ENCODE measurements at regions not wholly inside any gene's neighbourhood (a gene's known extent, or its start where the extent isn't known, plus 50 kb on each side); places are given as distances from the start of the nearest gene placed in this dataset.

GRCh38 chr6:4585682-4586468, 190.3 kb upstream of the CDYL start:
- Mint-ChIP-seq H3K4me1 (ENCODE audit: low read depth) (peaks cover 52% of the 10 kb centered on the region), H3K27ac (ENCODE audit: unreplicated experiment) (no peak overlapping the region), H3K9me3 (ENCODE audit: low read depth) (peaks cover 11% of the 10 kb centered on the region), H3K27me3 (ENCODE audit: low read depth) (no peaks in the 10 kb centered on the region), H3K36me3 (ENCODE audit: low read depth) (peaks cover 4% of the 10 kb centered on the region), H3K4me3 (ENCODE audit: unreplicated experiment) (no peak overlapping the region)
- TF ChIP-seq, protein P1, sequence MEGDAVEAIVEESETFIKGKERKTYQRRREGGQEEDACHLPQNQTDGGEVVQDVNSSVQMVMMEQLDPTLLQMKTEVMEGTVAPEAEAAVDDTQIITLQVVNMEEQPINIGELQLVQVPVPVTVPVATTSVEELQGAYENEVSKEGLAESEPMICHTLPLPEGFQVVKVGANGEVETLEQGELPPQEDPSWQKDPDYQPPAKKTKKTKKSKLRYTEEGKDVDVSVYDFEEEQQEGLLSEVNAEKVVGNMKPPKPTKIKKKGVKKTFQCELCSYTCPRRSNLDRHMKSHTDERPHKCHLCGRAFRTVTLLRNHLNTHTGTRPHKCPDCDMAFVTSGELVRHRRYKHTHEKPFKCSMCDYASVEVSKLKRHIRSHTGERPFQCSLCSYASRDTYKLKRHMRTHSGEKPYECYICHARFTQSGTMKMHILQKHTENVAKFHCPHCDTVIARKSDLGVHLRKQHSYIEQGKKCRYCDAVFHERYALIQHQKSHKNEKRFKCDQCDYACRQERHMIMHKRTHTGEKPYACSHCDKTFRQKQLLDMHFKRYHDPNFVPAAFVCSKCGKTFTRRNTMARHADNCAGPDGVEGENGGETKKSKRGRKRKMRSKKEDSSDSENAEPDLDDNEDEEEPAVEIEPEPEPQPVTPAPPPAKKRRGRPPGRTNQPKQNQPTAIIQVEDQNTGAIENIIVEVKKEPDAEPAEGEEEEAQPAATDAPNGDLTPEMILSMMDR (IDR thresholded peaks at IDR 0.05) = no peak
- DNase-seq (ENCODE audit: low spot score) = no peak

- H3K27ac Mint-ChIP-seq (ENCODE audit: unreplicated experiment) = no peak overlapping the region
- TF ChIP-seq, protein P1 (IDR thresholded peaks at IDR 0.05) = no peak
- no peaks in the 10 kb centered on the region for H3K27me3 Mint-ChIP-seq (ENCODE audit: low read depth)
- H3K36me3 Mint-ChIP-seq (ENCODE audit: low read depth) = peaks cover 7% of the 10 kb centered on the region
- peaks cover 11% of the 10 kb centered on the region for H3K9me3 Mint-ChIP-seq (ENCODE audit: low read depth)
- peaks cover 57% of the 10 kb centered on the region for H3K4me1 Mint-ChIP-seq (ENCODE audit: low read depth)
- H3K4me3 Mint-ChIP-seq (ENCODE audit: unreplicated experiment) = no peak overlapping the region
- no peak for DNase-seq (ENCODE audit: low spot score)
Observed at GRCh38 chr6:4584801-4585200, 191.4 kb upstream of the CDYL start.

DNA sequence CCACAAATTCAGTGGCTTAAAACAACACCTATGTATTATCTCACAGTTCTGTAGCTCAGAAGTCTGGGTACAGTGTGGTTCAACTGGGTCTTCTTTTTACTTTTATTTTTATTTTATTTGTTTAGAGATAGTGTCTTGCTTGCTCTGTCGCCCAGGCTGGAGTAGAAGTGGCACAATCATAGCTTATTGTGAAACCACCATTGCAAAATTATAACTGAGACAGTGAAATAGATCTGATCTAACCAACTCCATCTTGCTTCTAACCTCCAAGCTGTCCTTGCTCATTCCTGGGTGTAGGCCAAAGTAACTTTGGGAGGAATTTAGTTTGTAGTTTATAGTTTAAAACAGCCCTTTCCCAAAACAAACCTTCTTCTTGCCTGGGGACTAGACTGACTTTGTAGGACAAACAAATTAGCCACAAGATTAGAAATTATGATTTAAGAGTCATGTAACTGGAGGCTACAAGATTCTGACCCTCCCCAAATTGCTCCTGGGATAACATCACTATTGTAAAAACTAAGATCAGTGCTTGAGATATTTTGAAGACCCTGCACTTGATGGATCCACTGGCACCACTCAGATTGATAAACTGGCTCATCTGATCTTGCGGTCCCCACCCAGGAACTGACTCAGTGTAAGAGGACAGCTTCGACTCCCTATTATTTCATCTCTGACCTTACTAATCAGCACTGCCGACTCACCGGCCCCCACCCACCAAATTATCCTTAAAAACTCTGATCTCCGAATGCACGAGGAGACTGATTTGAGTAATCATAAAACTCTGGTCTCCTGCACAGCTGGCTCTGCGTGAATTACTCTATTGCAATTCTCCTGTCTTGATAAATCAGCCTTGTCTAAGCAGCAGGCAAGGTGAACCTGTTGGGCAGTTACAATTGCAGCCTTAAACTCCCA, 193.4 kb upstream of the CDYL start:
- Mint-ChIP-seq H3K27me3 (ENCODE audit: low read depth) (no peaks in the 10 kb centered on the region), H3K36me3 (ENCODE audit: low read depth) (peaks cover 10% of the 10 kb centered on the region)

DNA sequence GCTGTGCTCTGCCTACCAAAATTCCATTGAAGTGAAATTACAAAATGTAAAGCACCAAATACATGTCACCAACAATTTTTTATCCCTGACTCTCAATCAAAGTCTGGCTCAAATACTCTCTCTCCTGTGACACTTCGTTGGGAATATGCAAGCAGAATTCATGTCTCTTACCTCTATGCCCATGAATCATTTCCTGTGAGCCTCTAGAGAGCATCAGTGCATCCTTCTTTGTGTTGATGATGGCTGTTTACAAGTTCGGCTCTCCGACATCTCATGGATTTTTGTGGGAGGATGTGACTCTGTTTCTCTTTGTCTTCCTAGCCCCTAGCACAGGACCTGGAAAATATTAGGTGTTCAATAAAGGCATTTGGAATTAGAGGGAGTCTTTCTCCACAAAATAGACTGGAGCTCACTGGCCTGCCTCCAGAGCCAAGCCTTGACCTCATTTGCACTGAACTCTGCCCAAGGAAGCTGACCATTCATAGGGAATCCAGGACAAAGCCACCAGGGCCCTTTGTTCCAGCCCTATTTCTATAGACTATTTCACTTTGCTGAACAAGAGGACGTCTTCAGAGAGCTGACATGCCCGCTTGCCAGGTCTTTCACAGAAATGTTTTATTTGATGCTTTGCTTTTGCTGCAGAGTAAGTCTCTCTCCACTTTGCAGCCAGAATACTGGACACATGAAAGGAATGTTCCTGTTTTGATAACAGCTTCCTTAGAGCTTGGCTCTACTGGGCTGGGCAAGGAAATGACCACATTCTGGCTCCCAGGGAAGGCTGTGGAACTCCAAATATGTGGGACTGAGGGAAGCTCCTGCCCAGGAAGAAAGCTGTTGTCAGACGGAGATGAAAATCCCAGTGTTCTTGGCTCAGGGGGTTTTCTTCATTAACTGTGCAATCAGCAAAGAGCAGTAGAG, 194.5 kb upstream of the CDYL start:
- H3K4me3 Mint-ChIP-seq (ENCODE audit: unreplicated experiment) = peak overlapping the region; percentile 20
- peaks cover 25% of the 10 kb centered on the region for H3K9me3 Mint-ChIP-seq (ENCODE audit: low read depth)
- no peak for DNase-seq (ENCODE audit: low spot score)
- H3K36me3 Mint-ChIP-seq (ENCODE audit: low read depth) = peaks cover 13% of the 10 kb centered on the region
- peaks cover 56% of the 10 kb centered on the region for H3K4me1 Mint-ChIP-seq (ENCODE audit: low read depth)
- H3K27me3 Mint-ChIP-seq (ENCODE audit: low read depth) = no peaks in the 10 kb centered on the region
- peak overlapping the region; percentile 83 for H3K27ac Mint-ChIP-seq (ENCODE audit: unreplicated experiment)
- TF ChIP-seq, protein P1 (IDR thresholded peaks at IDR 0.05) = no peak

More for the DNA sequence above, 193.4 kb upstream of the CDYL start:
- Mint-ChIP-seq H3K27ac (ENCODE audit: unreplicated experiment) (peak overlapping the region; percentile 83), H3K4me3 (ENCODE audit: unreplicated experiment) (no peak overlapping the region), H3K9me3 (ENCODE audit: low read depth) (peaks cover 20% of the 10 kb centered on the region), H3K4me1 (ENCODE audit: low read depth) (peaks cover 59% of the 10 kb centered on the region)
- TF ChIP-seq, protein P1 (IDR thresholded peaks at IDR 0.05) = no peak
- DNase-seq (ENCODE audit: low spot score) = no peak

All from chondrocyte (in vitro differentiated cells).